A549 (cell line): ENCODE measurements at regions not wholly inside any gene's neighbourhood (a gene's known extent, or its start where the extent isn't known, plus 50 kb on each side); places are given as distances from the start of the nearest gene placed in this dataset.

Experiments
- ATAC-seq, 2 experiments: fragments of 200-7000 bp in 1 of 2; fragments of >200 bp in 1 of 2; cut with Nextera tagmentation in 1 of 2; cut with Tn5 transposase in 1 of 2; 3 replicates each; pipeline versions ENCODE4 v1.8.0 to v1.9.1; 2018 to 2020; ENCODE audit warnings: mild to moderate bottlenecking in 1 of 2, moderate library complexity in 1 of 2
- CTCF ChIA-PET: fragments of 300-600 bp; sonication (Branson Sonifier 250); formaldehyde crosslinking; extraction: SDS; loops from one replicate; lab custom pipeline; 2021; ENCODE audit warnings: antibody characterized with exemption, inconsistent platforms; lab: Yijun Ruan, JAX
- POLR2A ChIA-PET: fragments of 350-600 bp; formaldehyde crosslinking; extraction: SDS; loops from one replicate; lab custom pipeline; 2021; ENCODE audit warnings: antibody characterized with exemption, inconsistent platforms; lab: Yijun Ruan, JAX
- DNase-seq, 2 experiments: peaks; one replicate each; pipeline versions ENCODE4 v3.0.0 to v3.0.0-alpha.2; 2011 to 2016; ENCODE audit warnings: low read depth in 1 of 2, low spot score in 1 of 2
- FAIRE-seq: peaks from 2 replicates; lab custom pipeline; 2011; peaks lifted over from hg19 to GRCh38; lab: Jason Lieb, UNC
- H3K27ac ChIP-seq, 2 experiments: fragments of >200 bp; sonication (Bioruptor Twin); formaldehyde crosslinking; 3 replicates each; pipeline ENCODE4 v1.5.1; 2016 to 2017
- H3K4me1 ChIP-seq: fragments of >200 bp; sonication (Bioruptor Twin); formaldehyde crosslinking; 3 replicates; pipeline ENCODE4 v1.6.1; 2016
- H3K4me2 ChIP-seq: fragments of >200 bp; sonication (Bioruptor Twin); formaldehyde crosslinking; 3 replicates; pipeline ENCODE4 v1.6.1; 2016
- H3K4me3 ChIP-seq: fragments of >200 bp; sonication (Bioruptor Twin); formaldehyde crosslinking; 3 replicates; pipeline ENCODE4 v1.5.1; 2016
- H3K9me3 ChIP-seq: fragments of >200 bp; sonication (Bioruptor Twin); formaldehyde crosslinking; 3 replicates; pipeline ENCODE4 v1.6.1; 2016
- BCL3 ChIP-seq: fragments of >200 bp; sonication (Bioruptor Twin); formaldehyde crosslinking; IDR thresholded peaks from 3 replicates; pipeline ENCODE4 v1.6.1; 2016
- CHD2 ChIP-seq: fragments of 150-350 bp; IDR thresholded peaks from 2 replicates; pipeline ENCODE4 v1.6.1; 2014; ENCODE audit warnings: low read length; ENCODE audit not compliant: partially characterized antibody
- EHF ChIP-seq: fragments of 250-450 bp; sonication (Bioruptor Pico); IDR thresholded peaks from 2 replicates; pipeline ENCODE4 v1.5.0; 2020; ENCODE audit warnings: mild to moderate bottlenecking
- EP300 ChIP-seq, 2 experiments: fragments of >200 bp; sonication (Bioruptor Twin); formaldehyde crosslinking; IDR thresholded peaks; 2 replicates in 1 of 2; 3 replicates in 1 of 2; pipeline ENCODE4 v1.6.1; 2016 to 2017
- FOSB ChIP-seq: fragments of 250-450 bp; sonication (Bioruptor Pico); IDR thresholded peaks from 2 replicates; pipeline ENCODE4 v1.5.0; 2020; ENCODE audit warnings: mild to moderate bottlenecking, moderate library complexity
- FOXS1 ChIP-seq: fragments of 250-450 bp; sonication (Bioruptor Pico); IDR thresholded peaks from 2 replicates; pipeline ENCODE4 v1.5.0; 2020; ENCODE audit warnings: mild to moderate bottlenecking, moderate library complexity
- HDAC2 ChIP-seq: fragments of 200-600 bp; sonication (generic); IDR thresholded peaks from 2 replicates; pipeline ENCODE4 v1.6.1; 2016
- HEYL ChIP-seq: fragments of 250-450 bp; sonication (Bioruptor Pico); IDR thresholded peaks from 2 replicates; pipeline ENCODE4 v1.8.0; 2021; ENCODE audit warnings: mild to moderate bottlenecking, moderate library complexity
- HOXB13 ChIP-seq: fragments of 250-450 bp; sonication (Bioruptor Pico); IDR thresholded peaks from 2 replicates; pipeline ENCODE4 v1.5.0; 2020; ENCODE audit warnings: low read depth, mild to moderate bottlenecking, moderate library complexity
- JUNB ChIP-seq: fragments of >200 bp; sonication (Bioruptor Twin); formaldehyde crosslinking; IDR thresholded peaks from 2 replicates; pipeline ENCODE4 v1.6.1; 2016
- KDM5A ChIP-seq: fragments of 200-600 bp; sonication (generic); IDR thresholded peaks from 2 replicates; pipeline ENCODE4 v1.6.1; 2016; ENCODE audit warnings: antibody characterized with exemption, mild to moderate bottlenecking
- MAZ ChIP-seq: fragments of 150-350 bp; IDR thresholded peaks from 2 replicates; pipeline ENCODE4 v1.6.1; 2014; ENCODE audit warnings: antibody characterized with exemption, low read depth, low read length, borderline replicate concordance
- MYC ChIP-seq: IDR thresholded peaks from 2 replicates; pipeline ENCODE4 v1.6.1; 2012; ENCODE audit warnings: mild to moderate bottlenecking, inconsistent platforms, low read length, improper control_type of control experiment, borderline replicate concordance
- NR3C1 ChIP-seq: fragments of >200 bp; sonication (Bioruptor Twin); formaldehyde crosslinking; IDR thresholded peaks from 3 replicates; pipeline ENCODE4 v1.6.1; 2017
- PBX3 ChIP-seq: IDR thresholded peaks from 2 replicates; pipeline ENCODE4 v1.6.1; 2012
- RAD21 ChIP-seq, 2 experiments: fragments of >200 bp in 1 of 2; sonication (Bioruptor Twin) in 1 of 2; formaldehyde crosslinking in 1 of 2; IDR thresholded peaks in 1 of 2; conservative IDR thresholded peaks in 1 of 2; 2 replicates in 1 of 2; 3 replicates in 1 of 2; pipeline ENCODE4 v1.6.1; 2012 to 2018; ENCODE audit warnings: inconsistent platforms in 1 of 2
- RARB ChIP-seq: fragments of 250-450 bp; sonication (Bioruptor Pico); IDR thresholded peaks from 2 replicates; pipeline ENCODE4 v1.8.0; 2021; ENCODE audit warnings: mild to moderate bottlenecking, moderate library complexity
- RFX5 ChIP-seq: fragments of 450-650 bp; IDR thresholded peaks from 2 replicates; pipeline ENCODE4 v1.7.1; 2014; ENCODE audit warnings: antibody characterized with exemption, mild to moderate bottlenecking, moderate library complexity
- RNF2 ChIP-seq: fragments of 200-600 bp; sonication (generic); IDR thresholded peaks from 2 replicates; pipeline ENCODE4 v1.6.1; 2016; ENCODE audit warnings: low read depth, mild to moderate bottlenecking, antibody characterized with exemption, moderate library complexity, borderline replicate concordance
- SMC3 ChIP-seq: fragments of >200 bp; sonication (Bioruptor Twin); formaldehyde crosslinking; IDR thresholded peaks from 3 replicates; pipeline ENCODE4 v1.6.1; 2018; ENCODE audit warnings: inconsistent platforms
- TFCP2L1 ChIP-seq: fragments of 250-450 bp; sonication (Bioruptor Pico); IDR thresholded peaks from 2 replicates; pipeline ENCODE4 v1.5.0; 2021; ENCODE audit warnings: mild to moderate bottlenecking
- ZC3H11A ChIP-seq: fragments of 450-650 bp; IDR thresholded peaks from 2 replicates; pipeline ENCODE4 v1.6.1; 2014; ENCODE audit warnings: antibody characterized with exemption, mild to moderate bottlenecking
- ZFP36 ChIP-seq: fragments of 450-650 bp; IDR thresholded peaks from 2 replicates; pipeline ENCODE4 v1.6.1; 2014; ENCODE audit warnings: borderline replicate concordance; ENCODE audit not compliant: partially characterized antibody
- ZSCAN20 ChIP-seq: fragments of 250-450 bp; sonication (Bioruptor Pico); IDR thresholded peaks from 2 replicates; pipeline ENCODE4 v1.8.0; 2022; ENCODE audit warnings: mild to moderate bottlenecking, moderate library complexity
- WGBS: methylation state at CpG from one replicate; pipeline ENCODE4 v1.1.6; 2017; ENCODE audit errors: missing lambda C conversion rate; 5-methylcytosine and 5-hydroxymethylcytosine counted together
- TF ChIP-seq, protein P1 (sequence below): fragments of 150-350 bp; IDR thresholded peaks from 2 replicates; pipeline ENCODE4 v1.6.1; 2014; ENCODE audit warnings: low read depth, mild to moderate bottlenecking, low read length

- FAIRE-seq (no peak), ATAC-seq (no peak), DNase-seq (no peak)
- H3K4me2 ChIP-seq = no peak overlapping the region
- ChIA-PET POLR2A (no interaction called here), CTCF (no interaction called here)
- H3K27ac ChIP-seq = no peak overlapping the region
- TF ChIP-seq RAD21 (conservative IDR thresholded peaks at IDR 0.05 in 1 of 2, IDR thresholded peaks at IDR 0.05 in 1 of 2) (no peak), NR3C1 (no peak), HOXB13 (CRISPR knock-in tag) (no peak), RARB (no peak), MAZ (no peak), KDM5A (no peak), CHD2 (no peak), FOXS1 (CRISPR knock-in tag) (no peak), HDAC2 (no peak), JUNB (no peak), BCL3 (no peak), ZSCAN20 (CRISPR knock-in tag) (no peak), EHF (no peak), MYC (no peak), ZC3H11A (no peak)
- TF ChIP-seq, protein P1, sequence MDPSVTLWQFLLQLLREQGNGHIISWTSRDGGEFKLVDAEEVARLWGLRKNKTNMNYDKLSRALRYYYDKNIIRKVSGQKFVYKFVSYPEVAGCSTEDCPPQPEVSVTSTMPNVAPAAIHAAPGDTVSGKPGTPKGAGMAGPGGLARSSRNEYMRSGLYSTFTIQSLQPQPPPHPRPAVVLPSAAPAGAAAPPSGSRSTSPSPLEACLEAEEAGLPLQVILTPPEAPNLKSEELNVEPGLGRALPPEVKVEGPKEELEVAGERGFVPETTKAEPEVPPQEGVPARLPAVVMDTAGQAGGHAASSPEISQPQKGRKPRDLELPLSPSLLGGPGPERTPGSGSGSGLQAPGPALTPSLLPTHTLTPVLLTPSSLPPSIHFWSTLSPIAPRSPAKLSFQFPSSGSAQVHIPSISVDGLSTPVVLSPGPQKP = no peak
- H3K4me1 ChIP-seq = no peaks in the 10 kb centered on the region
- no peaks in the 10 kb centered on the region for H3K9me3 ChIP-seq
- no peak overlapping the region for H3K4me3 ChIP-seq
Measured at GRCh38 chr4:108567831-108568230, 52.5 kb upstream of the RPL34 start.

DNA sequence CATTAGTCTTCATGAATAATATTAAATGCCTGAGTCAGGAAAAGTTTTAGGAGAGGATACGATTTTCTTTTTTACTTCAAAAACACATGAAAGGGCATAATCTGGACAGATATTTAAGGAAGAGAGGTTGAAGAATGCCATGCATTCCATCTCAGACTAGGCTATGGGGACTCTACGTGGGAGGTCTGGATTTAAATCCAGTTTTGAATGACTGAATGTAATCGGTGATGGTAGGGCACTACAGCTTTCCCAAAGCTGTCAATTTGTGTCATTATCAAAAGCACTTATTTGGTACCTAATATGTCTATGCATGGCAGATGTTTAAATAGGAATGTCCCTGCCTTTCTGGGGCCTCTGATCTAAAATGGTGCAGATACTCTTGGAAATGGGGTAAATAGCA, 59.3 kb upstream of the RPL34 start:
- FAIRE-seq = no peak

DNA sequence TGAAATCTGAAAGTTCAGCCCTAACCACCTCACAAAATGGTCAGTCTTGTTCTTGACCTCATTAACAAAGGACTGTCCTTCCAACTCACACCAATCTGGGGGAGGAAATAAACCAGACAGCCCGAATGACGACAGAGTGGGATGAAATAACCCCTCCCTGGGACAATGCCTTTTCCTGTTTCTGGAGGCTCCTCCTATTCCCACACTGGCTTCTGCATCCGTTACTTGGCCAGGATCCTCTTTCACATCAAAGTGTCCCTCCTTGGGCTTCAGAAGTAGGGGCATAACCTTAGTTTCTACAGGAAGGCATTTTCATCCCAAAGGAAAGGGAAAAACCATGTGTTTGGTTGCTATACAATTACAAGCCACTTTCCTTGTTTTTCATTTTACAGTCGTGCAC, 59.8 kb upstream of the RPL34 start:
- ChIA-PET CTCF (interaction anchor here (0.8 kb wide), 1 partner anchor 12 kb away, joined by 3 read pairs; no protein-coding TSS in a partner anchor), POLR2A (no interaction called here)
- FAIRE-seq (no peak), ATAC-seq (no peak), DNase-seq (no peak)
- Histone ChIP-seq H3K4me2 (no peak overlapping the region), H3K4me3 (no peak overlapping the region), H3K4me1 (no peaks in the 10 kb centered on the region), H3K9me3 (no peaks in the 10 kb centered on the region), H3K27ac (no peak overlapping the region)
- WGBS = 9% methylated on average over 4 of the region's 4 CpGs
- TF ChIP-seq SMC3 = no peak
- TF ChIP-seq TFCP2L1 (CRISPR knock-in tag) = no peak
- no peak for TF ChIP-seq FOSB (CRISPR knock-in tag)
- no peak for TF ChIP-seq PBX3
- TF ChIP-seq HOXB13 (CRISPR knock-in tag) = no peak
- TF ChIP-seq EP300 (IDR thresholded peaks at IDR 0.05) = no peak
- TF ChIP-seq MAZ = no peak
- no peak for TF ChIP-seq NR3C1
- no peak for TF ChIP-seq HEYL
- no peak for TF ChIP-seq RNF2
- no peak for TF ChIP-seq ZFP36

More for the DNA sequence above, 59.3 kb upstream of the RPL34 start:
- WGBS = 3% methylated on average over 3 of the region's 3 CpGs
- no peak overlapping the region for H3K27ac ChIP-seq
- ChIA-PET CTCF (no interaction called here), POLR2A (no interaction called here)
- no peak for TF ChIP-seq RFX5
- H3K4me3 ChIP-seq = no peak overlapping the region
- DNase-seq (no peak), ATAC-seq (no peak)
- H3K4me2 ChIP-seq = no peak overlapping the region
- H3K4me1 ChIP-seq = no peaks in the 10 kb centered on the region
- H3K9me3 ChIP-seq = no peaks in the 10 kb centered on the region
